Right renal pelvis (tissue), 4 donors: ENCODE measurements at regions not wholly inside any gene's neighbourhood (a gene's known extent, or its start where the extent isn't known, plus 50 kb on each side); places are given as distances from the start of the nearest gene placed in this dataset.
"Not testable (repeated sequence)": the region's sequence is repeated elsewhere in the genome, so short reads cannot be mapped to it uniquely, and the experiment has no call there.

Source experiments
- DNase-seq, 4 donors: peaks; one replicate each; pipeline ENCODE4 v3.0.0-alpha.2; 2013; ENCODE audit warnings: low read depth in 4 of 4, low spot score in 3 of 4, missing footprints in 1 of 4

DNA sequence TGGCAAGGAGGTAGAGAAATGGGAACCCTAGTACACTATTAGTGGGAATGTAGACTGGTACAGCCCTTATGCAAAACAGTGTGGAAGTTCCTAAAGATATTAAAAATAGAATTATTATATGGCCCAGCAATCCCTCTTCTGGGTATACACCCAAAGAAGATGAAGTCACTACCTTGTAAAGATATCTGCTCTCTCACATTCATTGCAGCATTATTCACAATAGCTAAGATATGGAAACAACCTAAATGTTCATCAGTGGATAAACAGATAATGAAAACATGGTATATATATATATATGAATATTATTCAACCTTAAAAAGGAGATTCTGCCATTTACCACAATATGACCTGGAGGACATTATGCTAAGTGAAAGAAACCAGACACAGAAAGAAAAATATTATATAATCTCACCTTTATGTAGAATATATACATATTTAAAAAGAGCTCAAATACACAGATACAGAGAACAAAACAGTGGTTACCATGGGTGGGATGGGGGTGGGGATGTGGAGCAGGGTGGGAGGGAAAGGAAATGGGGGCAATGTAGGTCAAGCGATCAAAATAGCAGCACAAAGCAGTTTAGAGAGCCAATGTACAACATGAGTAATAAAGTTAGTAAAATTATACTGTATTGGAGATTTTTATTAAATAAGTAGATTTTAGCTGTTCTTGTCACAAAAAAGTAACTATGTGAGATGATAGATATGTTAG lies 138.6 kb downstream of the SPRY1 start:
- no peak for DNase-seq

DNA sequence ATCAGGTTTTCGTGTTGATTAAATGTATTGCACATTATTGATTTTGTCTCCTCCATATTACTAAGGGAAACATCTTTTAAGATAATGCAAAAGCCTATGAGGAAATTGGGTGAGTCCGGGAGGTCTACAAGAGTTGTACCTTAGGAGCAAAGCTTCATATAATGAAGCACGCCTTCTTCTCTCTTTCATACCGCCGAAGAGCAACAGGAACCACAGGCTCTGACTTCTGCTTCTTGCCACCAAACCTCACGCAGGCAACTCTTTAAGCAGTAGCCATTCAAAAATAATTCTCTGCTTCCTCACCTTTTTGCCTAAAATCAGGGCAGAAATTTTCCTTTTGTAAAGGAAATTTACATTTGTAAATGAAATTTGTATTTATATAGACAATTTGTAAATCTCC lies 139.6 kb downstream of the SPRY1 start:
- no peak for DNase-seq

DNA sequence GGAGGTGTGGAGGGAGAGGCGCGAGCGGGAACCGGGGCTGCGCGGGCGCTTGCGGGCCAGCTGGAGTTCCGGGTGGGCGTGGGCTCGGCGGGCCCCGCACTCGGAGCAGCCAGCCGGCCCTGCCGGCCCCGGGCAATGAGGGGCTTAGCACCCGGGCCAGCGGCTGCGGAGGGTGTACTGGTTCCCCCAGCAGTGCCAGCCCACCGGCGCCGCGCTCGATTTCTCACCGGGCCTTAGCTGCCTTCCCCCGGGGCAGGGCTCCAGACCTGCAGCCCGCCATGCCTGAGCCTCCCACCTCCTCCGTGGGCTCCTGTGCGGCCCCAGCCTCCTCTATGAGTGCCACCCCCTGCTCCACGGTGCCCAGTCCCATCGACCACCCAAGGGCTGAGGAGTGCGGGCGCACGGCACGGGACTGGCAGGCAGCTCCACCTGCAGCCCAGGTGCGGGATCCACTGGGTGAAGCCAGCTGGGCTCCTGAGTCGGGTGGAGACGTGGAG lies 141.4 kb downstream of the SPRY1 start:
- DNase-seq = not testable (repeated sequence)

GRCh38 chr4:123545667-123546572 lies 149.3 kb downstream of the SPRY1 start:
- DNase-seq = peak in 2 of 4 donors; percentile 51 to 55

GRCh38 chr4:123546573-123547060 lies 150.0 kb downstream of the SPRY1 start:
- DNase-seq = no peak

GRCh38 chr4:123547216-123548165 lies 150.9 kb downstream of the SPRY1 start:
- DNase-seq = peak in 2 of 4 donors; percentile 47 to 50

GRCh38 chr4:123553279-123553678 lies 156.7 kb downstream of the SPRY1 start:
- DNase-seq = no peak

GRCh38 chr4:123553733-123554637 lies 157.4 kb downstream of the SPRY1 start:
- DNase-seq = no peak

- DNase-seq = no peak
These were observed 158.2 kb downstream of the SPRY1 start for GRCh38 chr4:123554801-123555232.

GRCh38 chr4:123555233-123555806 lies 158.7 kb downstream of the SPRY1 start:
- DNase-seq = peak in 3 of 4 donors; percentile 80 to 88 (median 85)

GRCh38 chr4:123555807-123556273 lies 159.2 kb downstream of the SPRY1 start:
- DNase-seq = peak in 1 of 4 donors; percentile 40

DNA sequence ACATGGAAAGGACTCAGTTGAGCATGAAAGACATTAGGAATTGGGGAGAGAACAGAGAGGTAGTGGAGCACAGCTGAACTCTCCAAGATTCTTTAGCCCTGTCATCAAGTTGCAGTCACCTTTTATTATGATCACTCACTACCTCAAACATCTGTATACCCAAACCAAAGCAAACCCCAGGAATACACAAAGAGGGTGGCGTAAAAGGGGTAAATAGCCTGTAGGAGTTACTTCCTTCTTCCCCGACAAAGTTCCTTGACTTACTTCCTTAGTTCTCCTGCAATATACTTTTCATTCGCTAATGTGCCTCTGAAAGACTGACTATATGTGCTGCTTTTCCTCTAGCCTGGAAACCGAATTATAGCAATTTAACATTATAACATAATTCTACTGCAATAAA lies 159.9 kb downstream of the SPRY1 start:
- DNase-seq = no peak

DNA sequence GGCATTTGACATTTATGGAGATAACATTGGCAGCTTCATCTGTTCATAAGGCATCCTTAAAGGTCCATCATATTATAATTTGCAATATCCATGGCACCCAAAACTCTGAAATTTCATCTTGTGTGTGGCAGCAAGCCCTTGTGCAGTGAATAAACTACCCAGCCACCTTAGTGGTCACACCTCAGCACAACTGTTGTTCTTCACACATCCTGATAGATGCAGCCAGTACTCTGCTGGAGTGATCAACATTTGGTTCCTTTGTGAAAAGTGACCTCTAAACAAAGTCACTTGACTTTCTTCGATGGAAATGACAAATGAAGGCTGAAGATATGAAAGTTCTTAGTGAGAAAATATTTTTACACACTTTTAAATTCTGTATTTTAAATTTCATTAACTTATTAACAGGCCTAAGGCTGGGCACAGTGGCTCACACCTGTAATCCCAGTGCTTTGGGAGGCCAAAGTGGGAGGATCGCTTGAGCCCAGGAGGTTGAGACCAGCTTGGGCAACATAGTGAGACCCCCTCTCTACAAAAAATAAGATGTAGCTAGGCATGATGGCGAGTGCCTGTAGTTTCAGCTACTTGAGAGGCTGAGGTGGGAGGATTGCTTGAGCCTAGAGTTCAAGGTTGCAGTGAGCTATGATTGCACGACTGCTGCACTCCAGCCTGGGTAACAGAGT lies 161.4 kb downstream of the SPRY1 start:
- no peak for DNase-seq

GRCh38 chr4:123558865-123559264 lies 162.3 kb downstream of the SPRY1 start:
- no peak for DNase-seq

- DNase-seq = no peak
These were observed 163.6 kb downstream of the SPRY1 start for GRCh38 chr4:123559955-123560871.

GRCh38 chr4:123561525-123561924 lies 164.9 kb downstream of the SPRY1 start:
- DNase-seq = no peak
